NCI-H774 (cell line): ENCODE measurements at regions not wholly inside any gene's neighbourhood (a gene's known extent, or its start where the extent isn't known, plus 50 kb on each side); places are given as distances from the start of the nearest gene placed in this dataset.

Experiments
- DNase-seq: peaks from one replicate; lab custom pipeline; 2025; lab: John Stamatoyannopoulos, UW

- DNase-seq = no peak
These were observed 446.0 kb downstream of the FOXO1 start for GRCh38 chr13:40220299-40220935.

GRCh38 chr13:40221131-40221459 is 445.3 kb downstream of the FOXO1 start:
- no peak for DNase-seq

GRCh38 chr13:40221460-40222201 is 444.8 kb downstream of the FOXO1 start:
- DNase-seq = no peak

- DNase-seq = no peak
These were observed 442.9 kb downstream of the FOXO1 start for GRCh38 chr13:40223585-40223984.

GRCh38 chr13:40228496-40228895 is 437.9 kb downstream of the FOXO1 start:
- no peak for DNase-seq

- DNase-seq = no peak
These were observed 437.5 kb downstream of the FOXO1 start for GRCh38 chr13:40228990-40229389.

GRCh38 chr13:40230833-40231266 is 435.6 kb downstream of the FOXO1 start:
- DNase-seq = no peak

GRCh38 chr13:40231311-40231710 is 435.1 kb downstream of the FOXO1 start:
- DNase-seq = no peak

GRCh38 chr13:40231751-40232150 is 434.7 kb downstream of the FOXO1 start:
- DNase-seq = no peak

GRCh38 chr13:40232311-40233040 is 434.0 kb downstream of the FOXO1 start:
- DNase-seq = no peak

GRCh38 chr13:40233731-40234195 is 432.7 kb downstream of the FOXO1 start:
- DNase-seq = no peak

GRCh38 chr13:40235160-40235796 is 431.2 kb downstream of the FOXO1 start:
- DNase-seq = no peak

GRCh38 chr13:40236566-40237168 is 429.8 kb downstream of the FOXO1 start:
- DNase-seq = no peak

GRCh38 chr13:40238761-40239160 is 427.7 kb downstream of the FOXO1 start:
- no peak for DNase-seq

- no peak for DNase-seq
These were observed 426.1 kb downstream of the FOXO1 start for GRCh38 chr13:40240293-40240692.

GRCh38 chr13:40241125-40241798 is 425.2 kb downstream of the FOXO1 start:
- no peak for DNase-seq

- DNase-seq = no peak
These were observed 423.4 kb downstream of the FOXO1 start for GRCh38 chr13:40243047-40243446.

GRCh38 chr13:40243982-40244381 is 422.5 kb downstream of the FOXO1 start:
- DNase-seq = no peak

- DNase-seq = no peak
These were observed 420.9 kb downstream of the FOXO1 start for GRCh38 chr13:40245567-40245966.

- DNase-seq = no peak
These were observed 418.6 kb downstream of the FOXO1 start for GRCh38 chr13:40247845-40248244.

GRCh38 chr13:40251343-40252032 is 415.0 kb downstream of the FOXO1 start:
- DNase-seq = no peak
